SK-N-SH (cell line): ENCODE measurements at regions not wholly inside any gene's neighbourhood (a gene's known extent, or its start where the extent isn't known, plus 50 kb on each side); places are given as distances from the start of the nearest gene placed in this dataset.

ENCODE experiments used
- CTCF ChIA-PET: fragments of 300-600, 350-600 bp; formaldehyde crosslinking; extraction: SDS; loops from one replicate; lab custom pipeline; 2021; lab: Yijun Ruan, JAX
- POLR2A ChIA-PET: fragments of 350-600 bp; sonication (Branson Sonifier 250); formaldehyde crosslinking; extraction: SDS; loops from one replicate; lab custom pipeline; 2020; ENCODE audit warnings: antibody characterized with exemption, inconsistent platforms; lab: Yijun Ruan, JAX
- DNase-seq: peaks from one replicate; pipeline ENCODE4 v3.0.0; 2012
- H2AFZ ChIP-seq: fragments of 200-600 bp; sonication (generic); 2 replicates; pipeline ENCODE4 v1.8.1; 2016; ENCODE audit warnings: antibody characterized with exemption, mild to moderate bottlenecking, low read depth
- H3F3A ChIP-seq: fragments of 200-600 bp; sonication (generic); replicated peaks from 2 replicates; pipeline ENCODE3; 2016; ENCODE audit warnings: antibody characterized with exemption, mild to moderate bottlenecking; ENCODE audit not compliant: insufficient read depth
- H3K27ac ChIP-seq, 2 experiments: fragments of 200-500 bp in 1 of 2; fragments of 200-600 bp in 1 of 2; sonication (Bioruptor generic) in 1 of 2; sonication (generic), shearing (Covaris generic) in 1 of 2; 2 replicates each; pipeline versions ENCODE4 v1.5.1 to v1.6.1; 2014 to 2016; ENCODE audit warnings: low read depth in 2 of 2, inconsistent platforms in 1 of 2, low read length in 1 of 2, mild to moderate bottlenecking in 1 of 2, mixed read lengths in 1 of 2
- H3K27me3 ChIP-seq: fragments of 200-600 bp; sonication (generic), shearing (Covaris generic); 2 replicates; pipeline ENCODE4 v1.6.1; 2016; ENCODE audit warnings: mixed run types; ENCODE audit not compliant: insufficient read depth
- H3K36me3 ChIP-seq, 2 experiments: fragments of 200-500 bp in 1 of 2; fragments of 200-600 bp in 1 of 2; sonication (Bioruptor generic) in 1 of 2; sonication (generic) in 1 of 2; replicated peaks in 1 of 2; 2 replicates each; pipeline versions ENCODE3 to v1.5.1; 2014 to 2016; ENCODE audit warnings: low read length in 1 of 2, mild to moderate bottlenecking in 1 of 2; ENCODE audit not compliant: insufficient read depth in 2 of 2, control insufficient read depth in 1 of 2
- H3K4me1 ChIP-seq, 2 experiments: fragments of 200-500 bp in 1 of 2; fragments of 200-600 bp in 1 of 2; sonication (Bioruptor generic) in 1 of 2; sonication (generic), shearing (Covaris generic) in 1 of 2; 2 replicates each; pipeline versions ENCODE4 v1.5.1 to v1.6.1; 2014 to 2016; ENCODE audit warnings: low read depth in 1 of 2, low read length in 1 of 2, mixed run types in 1 of 2; ENCODE audit not compliant: insufficient read depth in 2 of 2, control insufficient read depth in 1 of 2
- H3K4me2 ChIP-seq: fragments of 200-600 bp; sonication (generic), shearing (Covaris generic); 2 replicates; pipeline ENCODE4 v1.6.1; 2017; ENCODE audit warnings: mixed run types
- H3K4me3 ChIP-seq, 2 experiments: fragments of 200-500 bp in 1 of 2; fragments of 200-600 bp in 1 of 2; sonication (Bioruptor generic) in 1 of 2; sonication (generic), shearing (Covaris generic) in 1 of 2; 2 replicates each; pipeline versions ENCODE4 v1.5.1 to v1.8.1; 2014 to 2016; ENCODE audit warnings: low read depth in 2 of 2, inconsistent platforms in 1 of 2, low read length in 1 of 2, mild to moderate bottlenecking in 1 of 2, mixed read lengths in 1 of 2, moderate library complexity in 1 of 2
- H3K79me2 ChIP-seq: fragments of 200-600 bp; sonication (generic); 2 replicates; pipeline ENCODE4 v1.8.1; 2017; ENCODE audit warnings: mild to moderate bottlenecking; ENCODE audit not compliant: insufficient read depth
- H3K9ac ChIP-seq: fragments of 200-600 bp; sonication (generic); 2 replicates; pipeline ENCODE4 v1.6.1; 2017; ENCODE audit warnings: mixed run types
- H3K9me2 ChIP-seq: fragments of 200-600 bp; sonication (generic); 2 replicates; pipeline ENCODE4 v1.6.1; 2017; ENCODE audit warnings: mixed run types
- H3K9me3 ChIP-seq: fragments of 200-600 bp; sonication (generic); 2 replicates; pipeline ENCODE4 v1.6.1; 2017; ENCODE audit warnings: mixed run types, mild to moderate bottlenecking, moderate library complexity
- H4K20me1 ChIP-seq: fragments of 200-600 bp; sonication (generic); 2 replicates; pipeline ENCODE4 v1.6.1; 2017; ENCODE audit warnings: mild to moderate bottlenecking, mixed run types; ENCODE audit not compliant: insufficient read depth
- EP300 ChIP-seq, 2 experiments: IDR thresholded peaks; 2 replicates each; pipeline versions ENCODE4 v1.4.0 to v1.6.1; 2012; ENCODE audit warnings: borderline replicate concordance in 1 of 2, low read depth in 1 of 2, low read length in 1 of 2
- EZH2phosphoT487 ChIP-seq: fragments of 200-600 bp; sonication (generic); IDR thresholded peaks from 2 replicates; pipeline ENCODE4 v1.6.1; 2017; ENCODE audit warnings: low read depth, mixed run types, mild to moderate bottlenecking, antibody characterized with exemption, moderate library complexity, borderline replicate concordance
- FOSL2 ChIP-seq: IDR thresholded peaks from 2 replicates; pipeline ENCODE4 v1.4.0; 2012; ENCODE audit warnings: low read depth, mild to moderate bottlenecking, moderate library complexity, borderline replicate concordance
- FOXM1 ChIP-seq: IDR thresholded peaks from 2 replicates; pipeline ENCODE4 v1.4.0; 2012; ENCODE audit warnings: low read depth, mild to moderate bottlenecking
- GATA2 ChIP-seq: sonication (generic); formaldehyde crosslinking; IDR thresholded peaks from 2 replicates; pipeline ENCODE4 v1.5.0; 2020; ENCODE audit warnings: mild to moderate bottlenecking, missing genetic modification reagents
- NFIC ChIP-seq: IDR thresholded peaks from 2 replicates; pipeline ENCODE4 v1.4.0; 2012; ENCODE audit warnings: borderline replicate concordance
- NRF1 ChIP-seq: IDR thresholded peaks from 2 replicates; pipeline ENCODE4 v1.6.1; 2012; ENCODE audit warnings: low read depth, mild to moderate bottlenecking, low read length
- POLR2AphosphoS5 ChIP-seq: IDR thresholded peaks from 2 replicates; pipeline ENCODE4 v1.6.1; 2012; ENCODE audit warnings: low read depth, low read length
- RAD21 ChIP-seq: IDR thresholded peaks from 2 replicates; pipeline ENCODE4 v1.6.1; 2012; ENCODE audit warnings: mild to moderate bottlenecking, low read length
- RFX5 ChIP-seq: IDR thresholded peaks from 2 replicates; pipeline ENCODE4 v1.6.1; 2012; ENCODE audit warnings: mild to moderate bottlenecking, improper control_type of control experiment, low read length
- SIN3A ChIP-seq: IDR thresholded peaks from 2 replicates; pipeline ENCODE4 v1.6.1; 2012; ENCODE audit warnings: low read depth, mild to moderate bottlenecking, low read length, moderate library complexity, borderline replicate concordance
- SMC3 ChIP-seq: IDR thresholded peaks from 2 replicates; pipeline ENCODE4 v1.6.1; 2012; ENCODE audit warnings: low read depth, low read length, improper control_type of control experiment
- TEAD4 ChIP-seq: IDR thresholded peaks from 2 replicates; pipeline ENCODE4 v1.4.0; 2012; ENCODE audit warnings: mild to moderate bottlenecking, borderline replicate concordance; ENCODE audit not compliant: insufficient read depth
- WGBS: methylation state at CpG from one replicate; pipeline ENCODE4 v1.1.6; 2017; ENCODE audit warnings: low lambda C conversion rate; 5-methylcytosine and 5-hydroxymethylcytosine counted together
- TF ChIP-seq, protein P1 (sequence below): IDR thresholded peaks from 2 replicates; pipeline ENCODE4 v1.4.0; 2012; ENCODE audit warnings: low read depth
- TF ChIP-seq, protein P2 (sequence below): IDR thresholded peaks from 2 replicates; pipeline ENCODE4 v1.6.1; 2012; ENCODE audit warnings: mild to moderate bottlenecking, low read depth, low read length, moderate library complexity

DNA sequence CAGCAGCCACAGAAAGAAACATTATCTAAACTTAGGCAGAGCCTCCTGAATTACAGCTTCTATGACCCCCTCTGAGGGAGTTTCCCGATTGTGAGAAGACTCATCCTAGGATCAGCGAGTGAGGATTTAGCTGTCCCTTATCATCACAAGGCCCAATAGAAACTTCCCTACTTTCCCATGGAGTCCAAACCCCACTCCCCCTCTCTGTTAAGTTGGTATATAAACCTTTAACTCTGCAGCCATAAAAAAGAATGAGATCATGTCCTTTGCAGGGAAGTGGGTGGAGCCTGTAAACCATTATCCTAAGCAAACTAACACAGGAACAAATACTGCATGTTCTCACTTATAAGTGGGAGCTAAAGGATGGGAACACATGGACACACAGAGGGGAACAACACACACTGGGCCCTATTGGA lies 78.8 kb downstream of the MYL12B start:
- Histone ChIP-seq H3K9ac (no peak overlapping the region), H4K20me1 (no peaks in the 10 kb centered on the region), H3K9me2 (no peaks in the 10 kb centered on the region), H3K9me3 (no peaks in the 10 kb centered on the region), H3K36me3 (no peaks in the 10 kb centered on the region), H2AFZ (no peak overlapping the region; the same call in 1 of the 2 replicates), H3K79me2 (no peaks in the 10 kb centered on the region), H3F3A (no peaks in the 10 kb centered on the region), H3K4me2 (no peak overlapping the region), H3K27me3 (no peaks in the 10 kb centered on the region), H3K4me1 (no peaks in the 10 kb centered on the region), H3K4me3 (no peak overlapping the region), H3K27ac (no peak overlapping the region)
- DNase-seq: no peak
- CTCF ChIA-PET: interaction anchor here (0.8 kb wide), 1 partner anchor 16 kb away, joined by 3 read pairs; no protein-coding TSS in a partner anchor
- POLR2A ChIA-PET: no interaction called here
- 92% methylated on average over 2 of the region's 2 CpGs for WGBS
- TF ChIP-seq FOSL2 (no peak), SIN3A (no peak), RAD21 (no peak)

DNA sequence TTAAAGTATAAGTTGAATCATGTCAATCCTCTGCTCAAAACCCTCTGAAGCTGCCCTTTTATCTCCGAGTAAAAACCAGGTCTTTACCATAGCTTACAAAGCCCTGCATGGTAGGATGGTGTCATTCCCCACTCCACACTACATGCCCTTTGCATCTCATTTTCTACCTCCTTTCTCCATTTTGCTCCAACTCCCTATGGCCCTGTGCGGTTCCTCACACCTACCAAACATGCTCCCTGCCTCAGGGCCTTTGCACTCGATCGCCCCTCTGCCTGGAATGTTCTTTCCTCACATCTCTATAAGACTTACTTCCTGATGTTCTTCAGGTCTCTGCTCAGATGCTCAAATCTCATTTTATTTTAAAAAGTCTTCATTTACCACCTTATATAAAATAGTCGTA lies 80.7 kb downstream of the MYL12B start:
- Histone ChIP-seq H3K4me1 (no peaks in the 10 kb centered on the region), H3K36me3 (no peaks in the 10 kb centered on the region), H3F3A (no peaks in the 10 kb centered on the region), H2AFZ (no peak overlapping the region), H3K4me3 (no peak overlapping the region), H3K27me3 (no peaks in the 10 kb centered on the region), H4K20me1 (no peaks in the 10 kb centered on the region), H3K9me3 (no peaks in the 10 kb centered on the region), H3K9me2 (no peaks in the 10 kb centered on the region), H3K4me2 (no peak overlapping the region), H3K9ac (no peak overlapping the region), H3K27ac (no peak overlapping the region), H3K79me2 (no peaks in the 10 kb centered on the region)
- ChIA-PET POLR2A (no interaction called here), CTCF (no interaction called here)
- 78% methylated on average over 5 of the region's 5 CpGs for WGBS
- TF ChIP-seq, protein P1, sequence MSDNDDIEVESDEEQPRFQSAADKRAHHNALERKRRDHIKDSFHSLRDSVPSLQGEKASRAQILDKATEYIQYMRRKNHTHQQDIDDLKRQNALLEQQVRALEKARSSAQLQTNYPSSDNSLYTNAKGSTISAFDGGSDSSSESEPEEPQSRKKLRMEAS: no peak
- TF ChIP-seq SMC3: no peak
- no peak for TF ChIP-seq EP300 (IDR thresholded peaks at IDR 0.05; ENCODE audit: borderline replicate concordance in 1 of 2, low read depth in 1 of 2, low read length in 1 of 2)
- no peak for TF ChIP-seq RAD21
- TF ChIP-seq TEAD4: no peak
- no peak for TF ChIP-seq GATA2 (CRISPR knock-in tag)
- no peak for TF ChIP-seq FOXM1
- no peak for TF ChIP-seq EZH2phosphoT487
- TF ChIP-seq NRF1: no peak
- no peak for TF ChIP-seq POLR2AphosphoS5
- no peak for TF ChIP-seq RFX5
- TF ChIP-seq, protein P2, sequence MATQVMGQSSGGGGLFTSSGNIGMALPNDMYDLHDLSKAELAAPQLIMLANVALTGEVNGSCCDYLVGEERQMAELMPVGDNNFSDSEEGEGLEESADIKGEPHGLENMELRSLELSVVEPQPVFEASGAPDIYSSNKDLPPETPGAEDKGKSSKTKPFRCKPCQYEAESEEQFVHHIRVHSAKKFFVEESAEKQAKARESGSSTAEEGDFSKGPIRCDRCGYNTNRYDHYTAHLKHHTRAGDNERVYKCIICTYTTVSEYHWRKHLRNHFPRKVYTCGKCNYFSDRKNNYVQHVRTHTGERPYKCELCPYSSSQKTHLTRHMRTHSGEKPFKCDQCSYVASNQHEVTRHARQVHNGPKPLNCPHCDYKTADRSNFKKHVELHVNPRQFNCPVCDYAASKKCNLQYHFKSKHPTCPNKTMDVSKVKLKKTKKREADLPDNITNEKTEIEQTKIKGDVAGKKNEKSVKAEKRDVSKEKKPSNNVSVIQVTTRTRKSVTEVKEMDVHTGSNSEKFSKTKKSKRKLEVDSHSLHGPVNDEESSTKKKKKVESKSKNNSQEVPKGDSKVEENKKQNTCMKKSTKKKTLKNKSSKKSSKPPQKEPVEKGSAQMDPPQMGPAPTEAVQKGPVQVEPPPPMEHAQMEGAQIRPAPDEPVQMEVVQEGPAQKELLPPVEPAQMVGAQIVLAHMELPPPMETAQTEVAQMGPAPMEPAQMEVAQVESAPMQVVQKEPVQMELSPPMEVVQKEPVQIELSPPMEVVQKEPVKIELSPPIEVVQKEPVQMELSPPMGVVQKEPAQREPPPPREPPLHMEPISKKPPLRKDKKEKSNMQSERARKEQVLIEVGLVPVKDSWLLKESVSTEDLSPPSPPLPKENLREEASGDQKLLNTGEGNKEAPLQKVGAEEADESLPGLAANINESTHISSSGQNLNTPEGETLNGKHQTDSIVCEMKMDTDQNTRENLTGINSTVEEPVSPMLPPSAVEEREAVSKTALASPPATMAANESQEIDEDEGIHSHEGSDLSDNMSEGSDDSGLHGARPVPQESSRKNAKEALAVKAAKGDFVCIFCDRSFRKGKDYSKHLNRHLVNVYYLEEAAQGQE: no peak
- no peak for TF ChIP-seq NFIC
- no peak for DNase-seq
